ENCODE measurements at regions not wholly inside any gene's neighbourhood (a gene's known extent, or its start where the extent isn't known, plus 50 kb on each side); places are given as distances from the start of the nearest gene placed in this dataset.

- no peak overlapping the region for H2BK12ac ChIP-seq (ENCODE audit: insufficient read length, low read depth, low read length)
- no peak overlapping the region for H3K27ac ChIP-seq (ENCODE audit: insufficient read length, low read depth, low read length)
- no peak overlapping the region for H3K18ac ChIP-seq (ENCODE audit: insufficient read length, low read depth, low read length)
- H3T11ph ChIP-seq (ENCODE audit: low read length), result no peak overlapping the region
- H3K14ac ChIP-seq (ENCODE audit: insufficient read depth, low read length), result 0 out of 2 replicates have a peak overlapping the region, but pooled peaks have one; percentile 57
- H3K79me1 ChIP-seq (ENCODE audit: insufficient read depth, low read depth, low read length, poor library complexity, severe bottlenecking), result no peaks in the 10 kb centered on the region
- no peak overlapping the region for H3K23ac ChIP-seq (ENCODE audit: insufficient read length, low read depth, low read length)
- Mint-ChIP-seq H3K27ac (no peak overlapping the region; a peak in 1 of 7 replicates), H3K36me3 (ENCODE audit: insufficient read depth in 1 of 3, low read depth in 3 of 3) (no peaks in the 10 kb centered on the region), H3K27me3 (ENCODE audit: low read depth) (no peaks in the 10 kb centered on the region), H3K4me1 (peaks cover 14 to 16% of the 10 kb centered on the region in 2 experiments), H3K9me3 (no peaks in the 10 kb centered on the region), H3K4me3 (no peak overlapping the region)
- no peaks in the 10 kb centered on the region for H4K20me1 ChIP-seq (ENCODE audit: control insufficient read depth, insufficient read depth, insufficient read length)
- H2BK15ac ChIP-seq (ENCODE audit: low read depth, low read length), result no peak overlapping the region
- no peak overlapping the region for H2BK5ac ChIP-seq (ENCODE audit: insufficient read length, low read length)
- H3K27me3 ChIP-seq (ENCODE audit: insufficient read depth, low read length), result no peaks in the 10 kb centered on the region
- no CpG with 5 or more reads among the region's 2 CpGs for WGBS (ENCODE audit: extremely low coverage, insufficient read length, low lambda C conversion rate)
- no peak overlapping the region for H3K4ac ChIP-seq (ENCODE audit: low read depth, low read length)
- H3K23me2 ChIP-seq (ENCODE audit: insufficient read length, low read depth, low read length, poor library complexity, severe bottlenecking), result no peaks in the 10 kb centered on the region
- no peaks in the 10 kb centered on the region; the same call in 1 of the 2 replicates for H3K4me1 ChIP-seq (ENCODE audit: insufficient read depth, low read length)
- no peak overlapping the region for H3K4me2 ChIP-seq (ENCODE audit: insufficient read depth, insufficient read length, low read length)
- no peak for DNase-seq
- TF ChIP-seq CTCF (conservative IDR thresholded peaks at IDR 0.05), result no peak
- no peak overlapping the region for H4K8ac ChIP-seq (replicated peaks; ENCODE audit: insufficient read length, low read depth, low read length)
- H2BK120ac ChIP-seq (ENCODE audit: low read depth, low read length, poor library complexity, severe bottlenecking), result no peak overlapping the region
- H3K9me3 ChIP-seq (ENCODE audit: control insufficient read depth, low read depth, low read length), result no peaks in the 10 kb centered on the region
- H3K9ac ChIP-seq (ENCODE audit: extremely low read depth, insufficient read length, low read length), result no peak overlapping the region
- H4K5ac ChIP-seq (ENCODE audit: insufficient read length, low read depth, low read length), result no peak overlapping the region
- no peak overlapping the region for H2AFZ ChIP-seq (ENCODE audit: low read length)
- no peak overlapping the region for H2AK5ac ChIP-seq (ENCODE audit: insufficient read length, low read length)
- H4K91ac ChIP-seq (ENCODE audit: insufficient read length, low read depth, low read length), result no peak overlapping the region
- H3K79me2 ChIP-seq (ENCODE audit: insufficient read depth, low read length), result no peaks in the 10 kb centered on the region
- H3K56ac ChIP-seq (ENCODE audit: insufficient read length, low read depth, low read length), result no peak overlapping the region
- no peak overlapping the region for H2BK20ac ChIP-seq (ENCODE audit: low read depth, low read length, poor library complexity, severe bottlenecking)
These were observed 317.4 kb upstream of the DDHD1 start for GRCh38 chr14:53470351-53471043.
